Forelimb muscle (tissue), 1 donor: ENCODE measurements at regions not wholly inside any gene's neighbourhood (a gene's known extent, or its start where the extent isn't known, plus 50 kb on each side); places are given as distances from the start of the nearest gene placed in this dataset.

Experiments used
- DNase-seq: peaks from one replicate; pipeline ENCODE4 v3.0.0-alpha.2; 2013; ENCODE audit warnings: low read depth

GRCh38 chr5:164013077-164013670 is 507.8 kb downstream of the MAT2B start:
- peak; percentile 56 for DNase-seq

- DNase-seq: no peak
Measured at GRCh38 chr5:164020116-164020515, 514.7 kb downstream of the MAT2B start.

GRCh38 chr5:164027738-164028137 is 522.3 kb downstream of the MAT2B start:
- DNase-seq: no peak

GRCh38 chr5:164038128-164038783 is 532.8 kb downstream of the MAT2B start:
- no peak for DNase-seq

GRCh38 chr5:164041105-164041504 is 535.7 kb downstream of the MAT2B start:
- DNase-seq: no peak

GRCh38 chr5:164048359-164048926 is 543.0 kb downstream of the MAT2B start:
- peak; percentile 6 for DNase-seq

- DNase-seq: no peak
Measured at GRCh38 chr5:164051745-164052144, 546.3 kb downstream of the MAT2B start.

- no peak for DNase-seq
Measured at GRCh38 chr5:164052536-164053093, 547.2 kb downstream of the MAT2B start.

- no peak for DNase-seq
Measured at GRCh38 chr5:164053123-164053522, 547.7 kb downstream of the MAT2B start.

GRCh38 chr5:164054461-164054860 is 549.0 kb downstream of the MAT2B start:
- DNase-seq: no peak

- no peak for DNase-seq
Measured at GRCh38 chr5:164057121-164057520, 551.7 kb downstream of the MAT2B start.

GRCh38 chr5:164058621-164059020 is 553.2 kb downstream of the MAT2B start:
- DNase-seq: no peak

GRCh38 chr5:164059471-164059870 is 554.1 kb downstream of the MAT2B start:
- no peak for DNase-seq

GRCh38 chr5:164060786-164061355 is 555.5 kb downstream of the MAT2B start:
- peak; percentile 20 for DNase-seq

GRCh38 chr5:164062304-164062703 is 556.9 kb downstream of the MAT2B start:
- no peak for DNase-seq

- DNase-seq: no peak
Measured at GRCh38 chr5:164065266-164065665, 559.8 kb downstream of the MAT2B start.

GRCh38 chr5:164071671-164072070 is 566.3 kb downstream of the MAT2B start:
- no peak for DNase-seq

- no peak for DNase-seq
Measured at GRCh38 chr5:164073081-164073480, 567.7 kb downstream of the MAT2B start.

GRCh38 chr5:164076556-164076955 is 571.1 kb downstream of the MAT2B start:
- DNase-seq: no peak

- no peak for DNase-seq
Measured at GRCh38 chr5:164090358-164090757, 584.9 kb downstream of the MAT2B start.

- no peak for DNase-seq
Measured at GRCh38 chr5:164091836-164092235, 586.4 kb downstream of the MAT2B start.

GRCh38 chr5:164094291-164094690 is 588.9 kb downstream of the MAT2B start:
- DNase-seq: no peak

- DNase-seq: no peak
Measured at GRCh38 chr5:164097749-164098148, 592.3 kb downstream of the MAT2B start.
